ENCODE measurements at regions not wholly inside any gene's neighbourhood (a gene's known extent, or its start where the extent isn't known, plus 50 kb on each side); places are given as distances from the start of the nearest gene placed in this dataset.

DNA sequence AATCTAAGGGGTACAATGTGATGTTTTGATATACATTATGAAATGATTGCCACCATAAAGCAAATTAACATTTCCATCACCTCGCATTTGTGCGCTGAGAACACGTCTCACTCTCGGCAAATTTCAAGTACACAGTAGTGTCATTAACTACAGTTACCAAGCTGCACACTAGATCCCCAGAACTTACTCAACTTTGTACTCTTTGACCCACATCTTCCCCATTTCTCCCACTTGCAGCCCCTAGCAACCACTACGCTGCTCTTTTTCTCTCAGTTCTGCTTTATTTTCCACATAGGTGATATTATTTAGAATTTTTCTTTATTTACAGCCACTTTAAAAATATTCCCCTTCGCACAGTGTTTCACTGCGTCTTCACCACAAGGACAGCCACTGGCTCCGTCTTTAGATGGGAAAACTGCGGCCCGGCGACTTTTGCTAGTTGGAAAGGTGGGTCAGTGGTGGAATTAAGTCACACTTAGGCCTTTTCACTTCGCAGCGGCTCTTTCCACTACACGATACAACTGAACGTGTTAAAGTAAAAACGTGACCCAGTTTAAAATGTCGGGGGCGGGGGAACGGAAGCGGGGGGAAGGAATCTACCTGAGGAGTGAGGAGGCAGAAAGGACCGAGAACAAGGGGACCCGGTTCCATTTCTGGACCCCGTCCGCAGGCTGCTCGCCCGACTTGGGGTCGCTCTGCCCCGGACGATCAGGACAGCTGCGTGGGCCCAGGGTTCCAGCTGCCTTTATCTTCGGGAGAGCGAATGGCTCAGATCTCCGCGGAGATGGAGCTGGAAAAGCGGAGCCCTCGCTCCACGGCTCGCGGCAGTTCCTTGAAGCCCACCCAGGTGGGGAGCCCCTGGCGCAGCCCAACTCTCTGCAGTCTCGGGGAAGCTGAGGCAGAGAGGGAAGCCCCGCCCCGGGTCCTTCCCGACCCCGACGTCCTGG is 486.1 kb downstream of the UQCRFS1 start:
- no peak overlapping the region for H3K4me3 ChIP-seq (ENCODE audit: low read depth, low read length)
- DNase-seq (ENCODE audit: low read depth) (no peak), FAIRE-seq (no peak)
- TF ChIP-seq CTCF (IDR thresholded peaks at IDR 0.05; ENCODE audit: insufficient read depth, low read length, severe bottlenecking), result no peak
- H3K36me3 ChIP-seq (ENCODE audit: control insufficient read depth, insufficient read depth, low read length), result no peaks in the 10 kb centered on the region
- H3K27me3 ChIP-seq (ENCODE audit: control insufficient read depth, insufficient read depth, low read length), result no peaks in the 10 kb centered on the region

DNA sequence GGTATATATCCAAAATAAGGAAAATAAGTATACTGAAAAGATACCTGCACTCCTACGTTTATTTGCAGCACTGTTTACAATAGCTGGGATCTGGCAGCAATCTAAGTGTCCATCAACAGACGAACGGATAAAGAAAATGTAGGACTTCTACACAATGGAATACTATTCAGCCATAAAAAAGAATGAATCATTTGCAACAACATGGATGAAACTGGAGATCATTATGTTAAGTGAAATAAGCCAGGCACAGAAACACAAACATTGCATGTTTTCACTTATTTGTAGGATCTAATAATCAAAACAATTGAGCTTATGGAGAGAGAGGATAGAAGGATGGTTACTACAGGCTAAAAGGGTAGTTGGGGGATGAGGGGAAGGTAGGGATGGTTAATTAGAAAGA is 494.0 kb downstream of the UQCRFS1 start:
- H3K4me3 ChIP-seq (ENCODE audit: low read depth, low read length), result no peak overlapping the region
- no peaks in the 10 kb centered on the region for H3K27me3 ChIP-seq (ENCODE audit: control insufficient read depth, insufficient read depth, low read length)
- no peak for TF ChIP-seq CTCF (IDR thresholded peaks at IDR 0.05; ENCODE audit: insufficient read depth, low read length, severe bottlenecking)
- DNase-seq (ENCODE audit: low read depth) (no peak), FAIRE-seq (no peak)
- no peaks in the 10 kb centered on the region for H3K36me3 ChIP-seq (ENCODE audit: control insufficient read depth, insufficient read depth, low read length)

GRCh38 chr19:28715157-28715556 is 497.8 kb downstream of the UQCRFS1 start:
- DNase-seq (ENCODE audit: low read depth) (no peak), FAIRE-seq (no peak)
- Histone ChIP-seq H3K36me3 (ENCODE audit: control insufficient read depth, insufficient read depth, low read length) (no peaks in the 10 kb centered on the region), H3K4me3 (ENCODE audit: low read depth, low read length) (no peak overlapping the region), H3K27me3 (ENCODE audit: control insufficient read depth, insufficient read depth, low read length) (no peaks in the 10 kb centered on the region)
- no peak for TF ChIP-seq CTCF (IDR thresholded peaks at IDR 0.05; ENCODE audit: insufficient read depth, low read length, severe bottlenecking)

- FAIRE-seq (no peak), DNase-seq (ENCODE audit: low read depth) (no peak)
- Histone ChIP-seq H3K4me3 (ENCODE audit: low read depth, low read length) (no peak overlapping the region), H3K27me3 (ENCODE audit: control insufficient read depth, insufficient read depth, low read length) (no peaks in the 10 kb centered on the region), H3K36me3 (ENCODE audit: control insufficient read depth, insufficient read depth, low read length) (no peaks in the 10 kb centered on the region)
- TF ChIP-seq CTCF (IDR thresholded peaks at IDR 0.05; ENCODE audit: insufficient read depth, low read length, severe bottlenecking), result no peak
Measured at GRCh38 chr19:28711411-28711810, 501.5 kb downstream of the UQCRFS1 start.

- peak; percentile 27 for TF ChIP-seq CTCF (IDR thresholded peaks at IDR 0.05; ENCODE audit: insufficient read depth, low read length, severe bottlenecking)
- FAIRE-seq, result no peak
- H3K4me3 ChIP-seq (ENCODE audit: low read depth, low read length), result no peak overlapping the region
- DNase-seq (ENCODE audit: low read depth), result peak; percentile 61
- H3K27me3 ChIP-seq (ENCODE audit: control insufficient read depth, insufficient read depth, low read length), result no peaks in the 10 kb centered on the region
- H3K36me3 ChIP-seq (ENCODE audit: control insufficient read depth, insufficient read depth, low read length), result no peaks in the 10 kb centered on the region
Measured at GRCh38 chr19:28710278-28710677, 502.7 kb downstream of the UQCRFS1 start.

All from bronchial epithelial cell (primary cell).